ENCODE measurements at regions not wholly inside any gene's neighbourhood (a gene's known extent, or its start where the extent isn't known, plus 50 kb on each side); places are given as distances from the start of the nearest gene placed in this dataset.

- Histone ChIP-seq H2AK5ac (ENCODE audit: insufficient read length, low read length) (no peak overlapping the region), H2BK120ac (ENCODE audit: low read depth, low read length, poor library complexity, severe bottlenecking) (no peak overlapping the region), H3T11ph (ENCODE audit: low read length) (no peak overlapping the region), H3K4me1 (ENCODE audit: insufficient read depth, low read length) (no peaks in the 10 kb centered on the region), H3K56ac (ENCODE audit: insufficient read length, low read depth, low read length) (no peak overlapping the region), H4K8ac (replicated peaks; ENCODE audit: insufficient read length, low read depth, low read length) (no peak overlapping the region), H3K27ac (ENCODE audit: insufficient read length, low read depth, low read length) (no peak overlapping the region), H4K5ac (ENCODE audit: insufficient read length, low read depth, low read length) (no peak overlapping the region), H3K79me2 (ENCODE audit: insufficient read depth, low read length) (no peaks in the 10 kb centered on the region), H3K4me2 (ENCODE audit: insufficient read depth, insufficient read length, low read length) (no peak overlapping the region), H3K23me2 (ENCODE audit: insufficient read length, low read depth, low read length, poor library complexity, severe bottlenecking) (no peaks in the 10 kb centered on the region), H3K9me3 (ENCODE audit: control insufficient read depth, low read depth, low read length) (peaks cover 20% of the 10 kb centered on the region), H2BK15ac (ENCODE audit: low read depth, low read length) (no peak overlapping the region), H3K14ac (ENCODE audit: insufficient read depth, low read length) (no peak overlapping the region), H2BK20ac (ENCODE audit: low read depth, low read length, poor library complexity, severe bottlenecking) (no peak overlapping the region), H3K4ac (ENCODE audit: low read depth, low read length) (no peak overlapping the region), H3K79me1 (ENCODE audit: insufficient read depth, low read depth, low read length, poor library complexity, severe bottlenecking) (no peaks in the 10 kb centered on the region), H4K20me1 (ENCODE audit: control insufficient read depth, insufficient read depth, insufficient read length) (no peaks in the 10 kb centered on the region), H4K91ac (ENCODE audit: insufficient read length, low read depth, low read length) (no peak overlapping the region), H2BK5ac (ENCODE audit: insufficient read length, low read length) (no peak overlapping the region), H3K27me3 (ENCODE audit: insufficient read depth, low read length) (no peaks in the 10 kb centered on the region), H3K23ac (ENCODE audit: insufficient read length, low read depth, low read length) (no peak overlapping the region), H3K9ac (ENCODE audit: extremely low read depth, insufficient read length, low read length) (no peak overlapping the region), H2AFZ (ENCODE audit: low read length) (no peak overlapping the region), H2BK12ac (ENCODE audit: insufficient read length, low read depth, low read length) (no peak overlapping the region), H3K18ac (ENCODE audit: insufficient read length, low read depth, low read length) (no peak overlapping the region)
- no peak overlapping the region for H3K4me3 Mint-ChIP-seq
- no peaks in the 10 kb centered on the region for H3K4me1 Mint-ChIP-seq
- H3K27me3 Mint-ChIP-seq (ENCODE audit: low read depth): no peaks in the 10 kb centered on the region
- H3K9me3 Mint-ChIP-seq: peaks cover 48% of the 10 kb centered on the region in 2 experiments
- no CpG with 5 or more reads among the region's 2 CpGs for WGBS (ENCODE audit: extremely low coverage, insufficient read length, low lambda C conversion rate)
- peaks cover 22 to 45% (median 31%) of the 10 kb centered on the region in 3 experiments for H3K36me3 Mint-ChIP-seq (ENCODE audit: insufficient read depth in 1 of 3, low read depth in 3 of 3)
- H3K27ac Mint-ChIP-seq: no peak overlapping the region
- no peak for TF ChIP-seq CTCF (conservative IDR thresholded peaks at IDR 0.05)
- DNase-seq: no peak
These were observed 1596.3 kb upstream of the PCDH20 start for GRCh38 chr13:63011996-63012395.
